H9 (cell line): ENCODE measurements at regions not wholly inside any gene's neighbourhood (a gene's known extent, or its start where the extent isn't known, plus 50 kb on each side); places are given as distances from the start of the nearest gene placed in this dataset.

ENCODE experiments used
- DNase-seq: peaks from one replicate; pipeline ENCODE4 v3.0.0-alpha.2; 2017
- H2AFZ ChIP-seq: one replicate; pipeline ENCODE4 v1.6.1; 2013; ENCODE audit warnings: mild to moderate bottlenecking, low read length, control low read depth, moderate library complexity
- H2AK5ac ChIP-seq: 2 replicates; pipeline ENCODE4 v1.6.1; 2013; ENCODE audit warnings: low read length, control low read depth, mixed read lengths; ENCODE audit not compliant: insufficient read length
- H2BK120ac ChIP-seq: one replicate; pipeline ENCODE4 v1.6.1; 2013; ENCODE audit warnings: low read depth, mild to moderate bottlenecking, low read length, control low read depth, inconsistent platforms; ENCODE audit not compliant: poor library complexity, severe bottlenecking
- H2BK12ac ChIP-seq: 2 replicates; pipeline ENCODE4 v1.6.1; 2013; ENCODE audit warnings: low read length, control low read depth, mixed read lengths, low read depth; ENCODE audit not compliant: insufficient read length
- H2BK15ac ChIP-seq: 2 replicates; pipeline ENCODE4 v1.6.1; 2013; ENCODE audit warnings: low read depth, low read length, control low read depth
- H2BK20ac ChIP-seq: one replicate; pipeline ENCODE4 v1.6.1; 2013; ENCODE audit warnings: low read depth, mild to moderate bottlenecking, low read length, control low read depth, inconsistent platforms; ENCODE audit not compliant: poor library complexity, severe bottlenecking
- H2BK5ac ChIP-seq: 2 replicates; pipeline ENCODE4 v1.6.1; 2013; ENCODE audit warnings: low read length, control low read depth, mixed read lengths; ENCODE audit not compliant: insufficient read length
- H3K14ac ChIP-seq: 2 replicates; pipeline ENCODE4 v1.6.1; 2013; ENCODE audit warnings: low read length, control low read depth; ENCODE audit not compliant: insufficient read depth
- H3K18ac ChIP-seq: 2 replicates; pipeline ENCODE4 v1.6.1; 2013; ENCODE audit warnings: low read depth, mild to moderate bottlenecking, mixed read lengths, low read length, control low read depth; ENCODE audit not compliant: insufficient read length
- H3K23ac ChIP-seq: 2 replicates; pipeline ENCODE4 v1.6.1; 2013; ENCODE audit warnings: low read length, control low read depth, mixed read lengths, low read depth; ENCODE audit not compliant: insufficient read length
- H3K23me2 ChIP-seq: 2 replicates; pipeline ENCODE4 v1.6.1; 2013; ENCODE audit warnings: low read depth, mild to moderate bottlenecking, mixed read lengths, low read length, control low read depth; ENCODE audit not compliant: insufficient read length, poor library complexity, severe bottlenecking
- H3K27ac ChIP-seq: 2 replicates; pipeline ENCODE4 v1.5.1; 2013; ENCODE audit warnings: low read length, control low read depth, mixed read lengths, low read depth; ENCODE audit not compliant: insufficient read length
- H3K27me3 ChIP-seq: 2 replicates; pipeline ENCODE4 v1.6.1; 2013; ENCODE audit warnings: low read length, control low read depth, inconsistent platforms; ENCODE audit not compliant: insufficient read depth
- H3K4ac ChIP-seq: 2 replicates; pipeline ENCODE4 v1.6.1; 2013; ENCODE audit warnings: low read depth, mild to moderate bottlenecking, control low read depth, inconsistent platforms, low read length, moderate library complexity
- H3K4me1 ChIP-seq: 2 replicates; pipeline ENCODE4 v1.6.1; 2013; ENCODE audit warnings: low read length, control low read depth, inconsistent platforms; ENCODE audit not compliant: insufficient read depth
- H3K4me2 ChIP-seq: 2 replicates; pipeline ENCODE4 v1.6.1; 2013; ENCODE audit warnings: low read length, control low read depth, mixed read lengths; ENCODE audit not compliant: insufficient read length, insufficient read depth
- H3K56ac ChIP-seq: 2 replicates; pipeline ENCODE4 v1.6.1; 2013; ENCODE audit warnings: low read depth, mild to moderate bottlenecking, mixed read lengths, low read length, control low read depth; ENCODE audit not compliant: insufficient read length
- H3K79me1 ChIP-seq: 2 replicates; pipeline ENCODE4 v1.6.1; 2013; ENCODE audit warnings: low read depth, mild to moderate bottlenecking, moderate library complexity, low read length, control low read depth, inconsistent platforms; ENCODE audit not compliant: insufficient read depth, poor library complexity, severe bottlenecking
- H3K79me2 ChIP-seq: 2 replicates; pipeline ENCODE4 v1.6.1; 2013; ENCODE audit warnings: low read length, control low read depth, inconsistent platforms; ENCODE audit not compliant: insufficient read depth
- H3K9ac ChIP-seq: 2 replicates; pipeline ENCODE4 v1.6.1; 2013; ENCODE audit warnings: low read length, control low read depth, mixed read lengths; ENCODE audit not compliant: insufficient read length; ENCODE audit errors: extremely low read depth
- H3K9me3 ChIP-seq: one replicate; pipeline ENCODE4 v1.6.1; 2013; ENCODE audit warnings: low read depth, low read length, inconsistent platforms; ENCODE audit not compliant: control insufficient read depth
- H3T11ph ChIP-seq: one replicate; pipeline ENCODE4 v1.6.1; 2013; ENCODE audit warnings: mild to moderate bottlenecking, low read length, control low read depth, inconsistent platforms
- H4K20me1 ChIP-seq: one replicate; pipeline ENCODE4 v1.6.1; 2013; ENCODE audit not compliant: control insufficient read depth, insufficient read length, insufficient read depth
- H4K5ac ChIP-seq: 2 replicates; pipeline ENCODE4 v1.6.1; 2013; ENCODE audit warnings: low read depth, mild to moderate bottlenecking, mixed read lengths, low read length, control low read depth; ENCODE audit not compliant: insufficient read length
- H4K8ac ChIP-seq: replicated peaks from 2 replicates; pipeline ENCODE4 v1.6.1; 2013; ENCODE audit warnings: low read length, control low read depth, mixed read lengths, low read depth; ENCODE audit not compliant: insufficient read length
- H4K91ac ChIP-seq: 2 replicates; pipeline ENCODE4 v1.6.1; 2013; ENCODE audit warnings: low read depth, mild to moderate bottlenecking, moderate library complexity, mixed read lengths, low read length, control low read depth; ENCODE audit not compliant: insufficient read length
- H3K27ac Mint-ChIP-seq, 3 experiments: 2 replicates in 2 of 3; 3 replicates in 1 of 3; pipeline ENCODE4 v1.8.0; 2020 to 2021; ENCODE audit warnings: mixed read lengths in 3 of 3, mild to moderate bottlenecking in 1 of 3, moderate library complexity in 1 of 3
- H3K27me3 Mint-ChIP-seq: 2 replicates; pipeline ENCODE4 v1.8.0; 2021; ENCODE audit warnings: low read depth, mild to moderate bottlenecking, moderate library complexity, mixed read lengths
- H3K36me3 Mint-ChIP-seq, 3 experiments: 2 replicates in 2 of 3; 3 replicates in 1 of 3; pipeline ENCODE4 v1.8.0; 2020 to 2021; ENCODE audit warnings: low read depth in 3 of 3, mixed read lengths in 3 of 3; ENCODE audit not compliant: insufficient read depth in 1 of 3
- H3K4me1 Mint-ChIP-seq, 2 experiments: 2 replicates each; pipeline ENCODE4 v1.8.0; 2020; ENCODE audit warnings: mixed read lengths in 2 of 2
- H3K4me3 Mint-ChIP-seq, 2 experiments: 2 replicates in 1 of 2; 3 replicates in 1 of 2; pipeline ENCODE4 v1.8.0; 2020 to 2021; ENCODE audit warnings: mild to moderate bottlenecking in 2 of 2, mixed read lengths in 2 of 2, moderate library complexity in 1 of 2
- H3K9me3 Mint-ChIP-seq, 2 experiments: 2 replicates in 1 of 2; 3 replicates in 1 of 2; pipeline ENCODE4 v1.8.0; 2020; ENCODE audit warnings: mild to moderate bottlenecking in 2 of 2, mixed read lengths in 2 of 2, moderate library complexity in 1 of 2
- CTCF ChIP-seq: fragments of 200-600 bp; sonication (generic); conservative IDR thresholded peaks from 3 replicates; pipeline ENCODE4 v1.8.0; 2021; ENCODE audit warnings: antibody characterized with exemption, mild to moderate bottlenecking
- WGBS: extraction: QIAGEN DNeasy Blood & Tissue Kit; methylation state at CpG from one replicate; pipeline ENCODE4 v1.1.7; 2013; ENCODE audit warnings: missing lambda C conversion rate, low lambda C conversion rate, mixed read lengths; ENCODE audit not compliant: insufficient read length; ENCODE audit errors: extremely low coverage; 5-methylcytosine and 5-hydroxymethylcytosine counted together

- Histone ChIP-seq H3K56ac (no peak overlapping the region), H3K23me2 (no peaks in the 10 kb centered on the region), H3K14ac (no peak overlapping the region), H4K20me1 (no peaks in the 10 kb centered on the region), H3K9ac (no peak overlapping the region), H2BK12ac (no peak overlapping the region), H4K5ac (no peak overlapping the region), H3K23ac (no peak overlapping the region), H3K4me2 (no peak overlapping the region), H3T11ph (no peak overlapping the region), H2BK5ac (no peak overlapping the region), H2AK5ac (no peak overlapping the region), H2AFZ (no peak overlapping the region), H4K91ac (no peak overlapping the region), H2BK15ac (no peak overlapping the region), H3K9me3 (no peaks in the 10 kb centered on the region), H3K4me1 (no peaks in the 10 kb centered on the region), H4K8ac (no peak overlapping the region), H3K18ac (no peak overlapping the region), H3K27ac (no peak overlapping the region), H3K79me1 (no peaks in the 10 kb centered on the region), H3K79me2 (no peaks in the 10 kb centered on the region), H3K27me3 (no peaks in the 10 kb centered on the region), H2BK120ac (no peak overlapping the region), H3K4ac (no peak overlapping the region), H2BK20ac (no peak overlapping the region)
- Mint-ChIP-seq H3K27ac (no peak overlapping the region), H3K4me1 (peaks cover 5 to 11% of the 10 kb centered on the region in 2 experiments), H3K4me3 (no peak overlapping the region), H3K9me3 (no peaks in the 10 kb centered on the region), H3K36me3 (no peaks in the 10 kb centered on the region), H3K27me3 (peaks cover 53% of the 10 kb centered on the region)
- TF ChIP-seq CTCF: no peak
- no CpG with 5 or more reads among the region's 5 CpGs for WGBS
- no peak for DNase-seq
These were observed 63.0 kb downstream of the PRR18 start for GRCh38 chr6:166245148-166245547.
